T-helper 9 cell (primary cell): ENCODE measurements at regions not wholly inside any gene's neighbourhood (a gene's known extent, or its start where the extent isn't known, plus 50 kb on each side); places are given as distances from the start of the nearest gene placed in this dataset.
"Not testable (repeated sequence)": the region's sequence is repeated elsewhere in the genome, so short reads cannot be mapped to it uniquely, and the experiment has no call there.

Experiments used
- DNase-seq: peaks from one replicate; pipeline ENCODE4 v3.0.0-alpha.2; 2020

- no peak for DNase-seq
These were observed 230.1 kb upstream of the TENM4 start for GRCh38 chr11:79670882-79671281.

DNA sequence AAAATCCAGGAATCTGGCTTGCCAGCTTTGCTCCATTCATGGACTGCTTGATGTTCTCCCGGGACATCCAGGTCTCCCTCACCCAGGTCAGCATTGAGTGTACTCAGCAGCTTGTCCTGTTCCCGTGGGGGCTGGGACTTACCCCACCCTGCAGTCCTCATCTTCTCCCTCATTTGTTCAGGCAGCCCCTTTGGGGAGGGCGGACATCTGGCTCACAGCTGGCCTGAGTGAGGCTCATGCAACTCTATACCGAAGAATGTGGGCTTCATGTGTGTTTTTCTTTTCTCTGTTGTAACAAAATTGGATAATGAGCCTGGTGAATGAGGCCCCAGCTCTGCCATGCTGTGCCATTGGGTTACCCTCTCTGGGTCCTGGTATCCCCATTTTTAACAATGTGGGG is 227.7 kb upstream of the TENM4 start:
- no peak for DNase-seq

- no peak for DNase-seq
These were observed 226.6 kb upstream of the TENM4 start for GRCh38 chr11:79667380-79667779.

GRCh38 chr11:79663017-79663416 is 222.2 kb upstream of the TENM4 start:
- DNase-seq, result no peak

DNA sequence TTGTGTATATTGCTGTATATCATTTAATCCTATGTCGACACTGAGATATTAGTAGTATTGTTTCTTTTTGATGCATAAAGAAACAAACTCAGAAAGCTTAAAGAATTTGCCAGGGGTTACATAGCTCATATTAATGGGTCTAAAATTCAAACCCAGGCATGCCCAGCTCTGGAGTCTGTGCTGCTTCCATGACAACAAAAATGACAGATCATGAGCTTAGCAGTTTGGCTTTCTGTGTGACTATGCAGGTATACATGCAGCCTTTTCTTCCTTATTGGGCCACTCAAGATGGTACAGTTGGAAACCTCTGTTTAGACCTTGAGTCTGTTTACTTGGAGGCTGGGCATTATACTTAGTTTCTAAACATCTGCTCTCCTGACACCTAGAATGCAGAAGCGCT is 220.5 kb upstream of the TENM4 start:
- DNase-seq, result no peak

DNA sequence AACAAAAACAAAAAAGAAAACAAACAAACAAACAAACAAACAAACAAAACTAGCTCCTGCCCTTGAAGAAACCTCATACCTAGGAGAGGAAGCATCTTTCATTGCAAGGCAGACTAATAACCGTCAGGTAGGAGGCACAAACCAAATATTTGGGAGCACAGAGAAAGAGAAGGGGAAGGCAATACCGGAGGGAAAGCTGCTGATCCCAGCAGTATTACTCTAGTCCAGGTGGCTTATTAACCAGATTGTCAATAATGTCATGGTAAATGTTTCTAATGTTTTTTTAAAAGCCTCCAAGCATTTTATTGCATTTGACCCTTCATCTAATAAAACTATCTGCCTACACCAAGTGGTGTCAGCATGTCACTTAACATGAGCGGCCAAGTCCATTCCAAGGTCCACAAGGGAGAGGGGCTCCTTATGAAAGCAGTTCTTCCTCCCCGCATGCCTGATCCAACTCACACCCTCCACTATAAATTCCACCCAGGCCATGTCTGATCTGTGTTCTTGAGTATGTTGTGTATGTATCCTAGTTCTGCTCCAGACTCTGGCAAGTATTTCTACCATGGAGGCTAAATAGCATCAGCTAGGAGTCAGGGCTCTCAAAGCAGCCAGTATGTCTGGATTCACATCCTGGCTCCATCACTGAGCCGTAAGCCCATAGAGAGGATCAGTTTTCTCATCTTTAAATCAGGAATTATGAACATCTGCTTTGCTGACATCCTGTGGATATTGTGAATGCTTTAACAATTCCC is 208.1 kb upstream of the TENM4 start:
- DNase-seq, result no peak

DNA sequence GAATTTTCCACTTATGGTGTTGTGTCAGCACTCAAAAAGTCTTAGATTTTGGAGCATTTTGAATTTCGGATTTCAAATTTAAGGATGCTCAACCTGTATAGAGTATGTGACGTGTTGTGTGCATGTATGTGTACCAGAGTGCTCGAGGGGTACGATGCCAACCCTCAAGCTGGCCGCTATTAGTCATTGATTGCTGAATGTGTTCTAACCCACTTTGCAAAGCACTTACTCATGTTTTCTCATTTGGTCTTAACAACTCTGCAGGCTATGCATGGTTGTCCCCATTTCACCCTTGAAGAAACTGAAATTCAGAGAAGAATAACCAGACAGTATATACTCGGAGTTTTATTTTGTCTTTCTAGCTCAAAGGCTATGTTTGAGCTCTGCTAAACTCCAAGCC is 196.4 kb upstream of the TENM4 start:
- no peak for DNase-seq

- DNase-seq, result no peak
These were observed 194.1 kb upstream of the TENM4 start for GRCh38 chr11:79634905-79635304.

- no peak for DNase-seq
These were observed 186.5 kb upstream of the TENM4 start for GRCh38 chr11:79627281-79627680.

DNA sequence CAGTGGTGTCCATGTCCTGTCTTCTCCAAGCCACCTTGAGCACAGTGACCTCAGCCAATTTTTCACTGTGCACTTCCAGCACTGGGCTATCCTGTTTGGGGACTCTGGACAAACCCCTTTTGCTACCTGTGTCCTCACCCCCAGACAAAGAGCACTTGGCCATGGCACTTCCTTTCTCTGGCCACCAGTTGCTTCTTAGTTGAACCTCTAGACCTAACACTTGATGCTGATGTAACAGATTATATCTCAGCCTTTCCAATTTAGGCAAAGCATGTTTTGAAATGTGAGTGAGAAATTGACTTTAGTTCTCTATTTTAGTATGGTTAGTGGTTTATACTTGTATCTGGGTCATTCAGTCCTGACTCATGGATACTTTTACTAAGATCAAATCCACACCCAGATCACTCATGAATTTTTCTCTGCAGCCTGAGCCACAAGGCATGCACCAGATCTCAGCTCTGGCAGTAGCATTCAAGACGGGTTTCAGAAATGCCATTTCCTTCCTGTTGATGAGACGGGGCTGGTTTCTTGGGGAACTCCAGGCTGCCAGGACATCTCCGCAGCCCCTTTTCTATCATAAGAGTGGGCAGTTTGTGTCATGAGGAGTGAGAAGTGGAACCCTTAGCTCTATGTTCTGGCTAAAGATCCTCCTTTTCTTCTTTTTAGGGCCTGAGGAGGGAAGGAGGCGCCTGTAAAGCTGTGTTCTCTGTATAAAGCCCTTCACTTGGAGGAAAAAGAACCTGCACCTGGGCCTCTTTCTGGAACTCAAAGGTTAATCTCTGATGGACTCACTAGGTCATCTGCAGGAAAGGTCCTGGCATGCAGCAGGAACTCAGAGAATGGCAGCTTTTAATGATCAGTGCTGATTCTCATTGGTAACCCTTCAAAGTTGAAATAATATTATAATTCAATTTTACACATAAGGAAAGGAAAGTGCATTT is 185.6 kb upstream of the TENM4 start:
- DNase-seq, result no peak

GRCh38 chr11:79623375-79623774 is 182.5 kb upstream of the TENM4 start:
- no peak for DNase-seq

- no peak for DNase-seq
These were observed 176.7 kb upstream of the TENM4 start for GRCh38 chr11:79617561-79617960.

DNA sequence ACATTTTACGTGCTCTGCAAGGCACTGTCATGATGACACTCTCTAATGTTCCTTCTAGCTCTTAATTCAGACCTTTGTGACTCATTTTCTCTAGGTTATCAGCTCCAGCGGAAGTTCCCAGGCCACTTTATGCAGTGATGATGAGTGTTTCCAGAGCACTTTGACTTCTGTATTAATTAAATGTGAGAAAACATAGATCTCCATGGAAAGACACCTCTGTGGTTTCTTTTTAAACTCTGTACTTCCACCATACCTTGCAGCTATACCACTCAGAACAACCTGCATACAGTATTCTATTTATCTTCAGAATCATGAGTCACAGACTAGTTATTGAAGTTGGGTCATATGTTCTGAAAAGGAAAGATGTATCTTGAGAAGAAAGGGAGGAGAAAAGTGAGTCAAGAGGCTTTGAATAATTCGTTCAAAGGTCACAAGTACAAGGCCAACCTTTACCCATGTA is 175.6 kb upstream of the TENM4 start:
- no peak for DNase-seq

GRCh38 chr11:79615425-79615824 is 174.6 kb upstream of the TENM4 start:
- DNase-seq, result no peak

GRCh38 chr11:79610678-79611077 is 169.8 kb upstream of the TENM4 start:
- no peak for DNase-seq

GRCh38 chr11:79610139-79610538 is 169.3 kb upstream of the TENM4 start:
- DNase-seq, result no peak

DNA sequence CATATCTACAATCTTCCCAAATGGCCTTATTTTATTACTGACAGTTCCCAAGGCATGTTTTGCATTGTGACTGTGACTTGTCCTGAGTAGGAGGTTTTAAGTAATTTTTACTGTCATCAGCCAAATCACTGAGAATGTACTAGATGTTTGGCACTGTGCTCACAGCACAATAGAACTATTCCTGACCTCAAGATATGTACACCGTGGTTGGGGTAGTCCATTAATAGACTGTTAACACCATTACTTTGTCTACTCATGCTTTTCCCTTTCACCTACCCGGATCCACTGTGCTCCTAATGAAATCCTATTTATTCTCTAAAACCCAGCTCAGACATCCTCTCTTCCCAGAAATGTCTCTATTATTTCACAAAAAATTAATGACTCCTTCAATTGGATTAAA is 168.7 kb upstream of the TENM4 start:
- DNase-seq, result no peak

GRCh38 chr11:79606461-79606860 is 165.6 kb upstream of the TENM4 start:
- not testable (repeated sequence) for DNase-seq

GRCh38 chr11:79600711-79601110 is 159.9 kb upstream of the TENM4 start:
- no peak for DNase-seq

DNA sequence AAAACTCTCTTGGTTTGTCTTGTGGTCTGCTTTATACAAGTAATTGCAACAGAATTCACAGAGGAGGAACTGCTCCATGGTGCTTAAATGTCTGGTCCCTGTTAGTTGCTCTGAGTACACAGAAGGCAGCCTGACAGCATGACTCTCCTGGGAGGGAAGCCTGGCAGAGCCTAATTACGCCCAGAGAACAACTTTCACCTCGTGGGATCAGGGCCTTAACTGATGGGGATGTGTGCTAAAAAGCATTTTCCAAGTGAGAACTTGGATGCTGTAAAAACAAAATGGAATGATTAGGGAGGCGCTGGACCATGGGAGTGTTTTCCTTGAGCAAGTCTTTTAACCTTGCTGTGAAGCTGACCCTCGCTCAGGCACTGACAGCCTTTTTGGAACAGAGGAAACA is 154.0 kb upstream of the TENM4 start:
- no peak for DNase-seq

- DNase-seq, result no peak
These were observed 152.0 kb upstream of the TENM4 start for GRCh38 chr11:79592824-79593223.

DNA sequence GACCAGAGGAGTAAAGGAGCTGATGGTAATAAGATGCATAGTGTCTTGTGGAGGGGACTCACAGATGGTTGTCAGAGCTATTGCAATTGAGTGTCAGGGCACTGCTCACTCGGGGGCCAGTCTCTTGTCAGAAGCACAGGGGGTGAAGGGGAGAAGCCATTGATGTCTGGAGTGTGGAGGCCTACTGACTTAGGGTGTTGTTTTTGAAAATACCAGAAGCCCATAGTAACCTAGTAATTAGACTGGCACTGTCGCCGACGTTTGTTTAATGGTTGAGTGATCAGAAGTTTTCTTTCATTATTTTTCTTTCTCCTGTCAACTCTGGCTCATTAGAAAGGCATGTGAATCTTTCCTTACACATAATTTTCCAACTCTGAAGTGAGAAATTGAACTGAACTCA is 151.6 kb upstream of the TENM4 start:
- DNase-seq, result no peak

- no peak for DNase-seq
These were observed 141.6 kb upstream of the TENM4 start for GRCh38 chr11:79582434-79582833.

GRCh38 chr11:79579063-79579462 is 138.2 kb upstream of the TENM4 start:
- DNase-seq, result no peak
